GM12878 (cell line): ENCODE measurements at regions not wholly inside any gene's neighbourhood (a gene's known extent, or its start where the extent isn't known, plus 50 kb on each side); places are given as distances from the start of the nearest gene placed in this dataset.

Experiments used
- ATF7 ChIP-seq: fragments of 450-650 bp; IDR thresholded peaks from 2 replicates; pipeline ENCODE4 v1.6.1; 2016; ENCODE audit warnings: low read depth, mild to moderate bottlenecking
- EP300 ChIP-seq, 2 experiments: fragments of 150-350 bp in 1 of 2; IDR thresholded peaks; 2 replicates each; pipeline ENCODE4 v1.6.1; 2011 to 2012; ENCODE audit warnings: low read depth in 2 of 2, low read length in 2 of 2, borderline replicate concordance in 1 of 2, improper control_type of control experiment in 1 of 2, inconsistent platforms in 1 of 2; ENCODE audit not compliant: control insufficient read depth in 1 of 2
- EZH2 ChIP-seq: IDR thresholded peaks from 2 replicates; pipeline ENCODE4 v1.6.1; 2012; ENCODE audit warnings: low read depth, mild to moderate bottlenecking, control low read depth, inconsistent platforms, low read length, borderline replicate concordance; ENCODE audit not compliant: control insufficient read depth
- POLR2A ChIP-seq: IDR thresholded peaks from 2 replicates; pipeline ENCODE4 v1.6.1; 2011; ENCODE audit warnings: low read depth, mild to moderate bottlenecking, low read length
- TAF1 ChIP-seq: IDR thresholded peaks from 2 replicates; pipeline ENCODE4 v1.6.1; 2011; ENCODE audit warnings: mild to moderate bottlenecking, low read depth, low read length, borderline replicate concordance
- TBL1XR1 ChIP-seq: IDR thresholded peaks from 2 replicates; pipeline ENCODE4 v1.6.1; 2012; ENCODE audit warnings: low read depth, low read length, improper control_type of control experiment
- YY1 ChIP-seq: IDR thresholded peaks from 2 replicates; pipeline ENCODE4 v1.6.1; 2011; ENCODE audit warnings: low read depth, mild to moderate bottlenecking, low read length
- TF ChIP-seq, protein P1 (sequence below), 3 experiments: IDR thresholded peaks in 2 of 3; conservative IDR thresholded peaks in 1 of 3; 2 replicates each; pipeline ENCODE4 v1.5.1; 2011; ENCODE audit warnings: low read depth in 3 of 3, low read length in 3 of 3, mild to moderate bottlenecking in 3 of 3, control low read depth in 2 of 3, moderate library complexity in 2 of 3, inconsistent platforms in 1 of 3, mixed read lengths in 1 of 3; ENCODE audit not compliant: control insufficient read depth in 2 of 3, insufficient read depth in 1 of 3; ENCODE audit errors: extremely low read depth in 1 of 3
- TF ChIP-seq, protein P2 (sequence below): IDR thresholded peaks from 2 replicates; pipeline ENCODE4 v1.6.1; 2012; ENCODE audit warnings: low read depth, low read length, improper control_type of control experiment
- TF ChIP-seq, protein P3 (sequence below): IDR thresholded peaks from 2 replicates; pipeline ENCODE4 v1.6.1; 2012; ENCODE audit warnings: mild to moderate bottlenecking, low read depth, low read length

DNA sequence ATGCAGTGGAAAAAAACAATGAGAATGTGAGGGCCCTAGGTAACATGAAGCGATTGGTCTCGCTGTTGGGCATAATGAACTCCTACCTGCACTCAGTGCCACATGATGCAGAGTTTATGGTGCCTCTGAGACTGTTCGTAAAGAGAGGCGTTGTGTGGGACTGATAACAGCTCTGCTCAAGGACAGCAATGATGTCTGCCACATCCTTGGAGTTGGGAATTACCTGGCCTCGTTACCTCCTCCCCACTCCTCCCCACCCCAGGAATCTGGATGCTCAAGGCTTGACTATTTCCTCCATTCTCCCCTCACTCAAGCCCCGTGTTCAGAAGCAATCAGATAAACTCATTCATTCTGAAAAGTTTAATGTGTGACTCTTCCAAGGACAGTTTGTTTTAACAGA is 148.0 kb upstream of the JADE1 start:
- TF ChIP-seq EZH2: no peak
- no peak for TF ChIP-seq POLR2A
- no peak for TF ChIP-seq TAF1
- TF ChIP-seq ATF7: no peak
- TF ChIP-seq, protein P1, sequence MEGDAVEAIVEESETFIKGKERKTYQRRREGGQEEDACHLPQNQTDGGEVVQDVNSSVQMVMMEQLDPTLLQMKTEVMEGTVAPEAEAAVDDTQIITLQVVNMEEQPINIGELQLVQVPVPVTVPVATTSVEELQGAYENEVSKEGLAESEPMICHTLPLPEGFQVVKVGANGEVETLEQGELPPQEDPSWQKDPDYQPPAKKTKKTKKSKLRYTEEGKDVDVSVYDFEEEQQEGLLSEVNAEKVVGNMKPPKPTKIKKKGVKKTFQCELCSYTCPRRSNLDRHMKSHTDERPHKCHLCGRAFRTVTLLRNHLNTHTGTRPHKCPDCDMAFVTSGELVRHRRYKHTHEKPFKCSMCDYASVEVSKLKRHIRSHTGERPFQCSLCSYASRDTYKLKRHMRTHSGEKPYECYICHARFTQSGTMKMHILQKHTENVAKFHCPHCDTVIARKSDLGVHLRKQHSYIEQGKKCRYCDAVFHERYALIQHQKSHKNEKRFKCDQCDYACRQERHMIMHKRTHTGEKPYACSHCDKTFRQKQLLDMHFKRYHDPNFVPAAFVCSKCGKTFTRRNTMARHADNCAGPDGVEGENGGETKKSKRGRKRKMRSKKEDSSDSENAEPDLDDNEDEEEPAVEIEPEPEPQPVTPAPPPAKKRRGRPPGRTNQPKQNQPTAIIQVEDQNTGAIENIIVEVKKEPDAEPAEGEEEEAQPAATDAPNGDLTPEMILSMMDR (IDR thresholded peaks at IDR 0.05 in 2 of 3, conservative IDR thresholded peaks at IDR 0.05 in 1 of 3; ENCODE audit: control insufficient read depth in 2 of 3, extremely low read depth in 1 of 3, insufficient read depth in 1 of 3, low read depth in 3 of 3, low read length in 3 of 3): no peak
- TF ChIP-seq, protein P2, sequence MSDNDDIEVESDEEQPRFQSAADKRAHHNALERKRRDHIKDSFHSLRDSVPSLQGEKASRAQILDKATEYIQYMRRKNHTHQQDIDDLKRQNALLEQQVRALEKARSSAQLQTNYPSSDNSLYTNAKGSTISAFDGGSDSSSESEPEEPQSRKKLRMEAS: no peak
- TF ChIP-seq YY1: no peak
- no peak for TF ChIP-seq TBL1XR1
- TF ChIP-seq, protein P3, sequence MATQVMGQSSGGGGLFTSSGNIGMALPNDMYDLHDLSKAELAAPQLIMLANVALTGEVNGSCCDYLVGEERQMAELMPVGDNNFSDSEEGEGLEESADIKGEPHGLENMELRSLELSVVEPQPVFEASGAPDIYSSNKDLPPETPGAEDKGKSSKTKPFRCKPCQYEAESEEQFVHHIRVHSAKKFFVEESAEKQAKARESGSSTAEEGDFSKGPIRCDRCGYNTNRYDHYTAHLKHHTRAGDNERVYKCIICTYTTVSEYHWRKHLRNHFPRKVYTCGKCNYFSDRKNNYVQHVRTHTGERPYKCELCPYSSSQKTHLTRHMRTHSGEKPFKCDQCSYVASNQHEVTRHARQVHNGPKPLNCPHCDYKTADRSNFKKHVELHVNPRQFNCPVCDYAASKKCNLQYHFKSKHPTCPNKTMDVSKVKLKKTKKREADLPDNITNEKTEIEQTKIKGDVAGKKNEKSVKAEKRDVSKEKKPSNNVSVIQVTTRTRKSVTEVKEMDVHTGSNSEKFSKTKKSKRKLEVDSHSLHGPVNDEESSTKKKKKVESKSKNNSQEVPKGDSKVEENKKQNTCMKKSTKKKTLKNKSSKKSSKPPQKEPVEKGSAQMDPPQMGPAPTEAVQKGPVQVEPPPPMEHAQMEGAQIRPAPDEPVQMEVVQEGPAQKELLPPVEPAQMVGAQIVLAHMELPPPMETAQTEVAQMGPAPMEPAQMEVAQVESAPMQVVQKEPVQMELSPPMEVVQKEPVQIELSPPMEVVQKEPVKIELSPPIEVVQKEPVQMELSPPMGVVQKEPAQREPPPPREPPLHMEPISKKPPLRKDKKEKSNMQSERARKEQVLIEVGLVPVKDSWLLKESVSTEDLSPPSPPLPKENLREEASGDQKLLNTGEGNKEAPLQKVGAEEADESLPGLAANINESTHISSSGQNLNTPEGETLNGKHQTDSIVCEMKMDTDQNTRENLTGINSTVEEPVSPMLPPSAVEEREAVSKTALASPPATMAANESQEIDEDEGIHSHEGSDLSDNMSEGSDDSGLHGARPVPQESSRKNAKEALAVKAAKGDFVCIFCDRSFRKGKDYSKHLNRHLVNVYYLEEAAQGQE: no peak
- TF ChIP-seq EP300 (IDR thresholded peaks at IDR 0.05; ENCODE audit: borderline replicate concordance in 1 of 2, control insufficient read depth in 1 of 2, low read depth in 2 of 2, low read length in 2 of 2): no peak
